NB4 (cell line): ENCODE measurements at regions not wholly inside any gene's neighbourhood (a gene's known extent, or its start where the extent isn't known, plus 50 kb on each side); places are given as distances from the start of the nearest gene placed in this dataset.

Source experiments
- DNase-seq: peaks from one replicate; pipeline ENCODE4 v3.0.0; 2010; ENCODE audit warnings: low read depth
- H3K4me3 ChIP-seq: one replicate; pipeline ENCODE4 v1.5.1; 2011; ENCODE audit warnings: mild to moderate bottlenecking, low read depth, low read length, moderate library complexity
- MYC ChIP-seq: IDR thresholded peaks from 2 replicates; pipeline ENCODE4 v1.6.1; 2011; ENCODE audit warnings: low read depth, low read length
- POLR2A ChIP-seq: IDR thresholded peaks from 2 replicates; pipeline ENCODE4 v1.6.1; 2011; ENCODE audit warnings: mild to moderate bottlenecking; ENCODE audit not compliant: insufficient read length; ENCODE audit errors: extremely low read depth
- TF ChIP-seq, protein P1 (sequence below): IDR thresholded peaks from 2 replicates; pipeline ENCODE4 v1.6.1; 2011; ENCODE audit warnings: low read depth, low read length
- TF ChIP-seq, protein P2 (sequence below): IDR thresholded peaks from one replicate; pipeline ENCODE4 v1.5.1; 2012; ENCODE audit warnings: low read depth, low read length

DNA sequence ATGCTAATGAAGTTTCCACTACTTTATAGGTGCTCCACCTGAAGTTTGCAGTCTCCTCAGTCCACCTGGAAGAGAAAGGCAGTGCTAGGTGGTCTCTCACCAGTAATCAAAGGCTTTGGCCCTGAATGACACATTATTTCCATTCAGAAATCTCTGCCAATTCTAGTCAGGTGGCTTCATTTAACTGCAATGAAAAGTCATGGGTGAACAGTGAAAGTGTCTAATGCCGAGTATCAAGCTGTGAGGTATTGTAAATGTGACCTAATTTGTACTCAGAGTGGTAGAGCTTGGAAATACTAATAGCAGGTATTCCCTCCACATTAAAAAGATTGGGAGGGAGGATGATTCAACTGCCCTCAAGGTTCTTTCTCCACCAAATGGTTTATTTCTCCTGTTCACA is 220.9 kb upstream of the LRFN5 start:
- DNase-seq = no peak
- TF ChIP-seq, protein P1, sequence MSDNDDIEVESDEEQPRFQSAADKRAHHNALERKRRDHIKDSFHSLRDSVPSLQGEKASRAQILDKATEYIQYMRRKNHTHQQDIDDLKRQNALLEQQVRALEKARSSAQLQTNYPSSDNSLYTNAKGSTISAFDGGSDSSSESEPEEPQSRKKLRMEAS = no peak
- TF ChIP-seq MYC (no peak), POLR2A (no peak)
- TF ChIP-seq, protein P2, sequence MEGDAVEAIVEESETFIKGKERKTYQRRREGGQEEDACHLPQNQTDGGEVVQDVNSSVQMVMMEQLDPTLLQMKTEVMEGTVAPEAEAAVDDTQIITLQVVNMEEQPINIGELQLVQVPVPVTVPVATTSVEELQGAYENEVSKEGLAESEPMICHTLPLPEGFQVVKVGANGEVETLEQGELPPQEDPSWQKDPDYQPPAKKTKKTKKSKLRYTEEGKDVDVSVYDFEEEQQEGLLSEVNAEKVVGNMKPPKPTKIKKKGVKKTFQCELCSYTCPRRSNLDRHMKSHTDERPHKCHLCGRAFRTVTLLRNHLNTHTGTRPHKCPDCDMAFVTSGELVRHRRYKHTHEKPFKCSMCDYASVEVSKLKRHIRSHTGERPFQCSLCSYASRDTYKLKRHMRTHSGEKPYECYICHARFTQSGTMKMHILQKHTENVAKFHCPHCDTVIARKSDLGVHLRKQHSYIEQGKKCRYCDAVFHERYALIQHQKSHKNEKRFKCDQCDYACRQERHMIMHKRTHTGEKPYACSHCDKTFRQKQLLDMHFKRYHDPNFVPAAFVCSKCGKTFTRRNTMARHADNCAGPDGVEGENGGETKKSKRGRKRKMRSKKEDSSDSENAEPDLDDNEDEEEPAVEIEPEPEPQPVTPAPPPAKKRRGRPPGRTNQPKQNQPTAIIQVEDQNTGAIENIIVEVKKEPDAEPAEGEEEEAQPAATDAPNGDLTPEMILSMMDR = no peak
- no peak overlapping the region for H3K4me3 ChIP-seq

DNA sequence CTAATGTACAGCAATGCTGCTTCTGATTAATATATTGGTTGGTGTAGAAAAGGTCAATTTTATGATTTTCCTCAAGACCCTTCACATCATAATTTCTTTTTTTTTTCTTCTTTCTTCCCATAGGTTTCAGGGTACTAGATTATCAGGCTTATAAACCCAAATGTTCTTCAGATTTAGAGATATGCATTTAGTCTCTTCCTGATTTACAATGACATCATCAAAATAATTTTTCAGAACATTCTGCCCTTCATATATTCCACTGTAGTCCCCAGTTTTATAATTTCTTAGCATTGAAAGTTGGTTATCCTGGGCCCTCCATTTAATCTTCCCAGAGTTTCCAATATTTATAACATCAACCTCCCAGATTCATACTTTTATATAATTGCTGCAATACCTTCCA is 226.7 kb upstream of the LRFN5 start:
- H3K4me3 ChIP-seq = no peak overlapping the region
- DNase-seq = no peak
- TF ChIP-seq POLR2A (no peak), MYC (no peak)
- TF ChIP-seq, protein P2 = no peak
- TF ChIP-seq, protein P1 = no peak

DNA sequence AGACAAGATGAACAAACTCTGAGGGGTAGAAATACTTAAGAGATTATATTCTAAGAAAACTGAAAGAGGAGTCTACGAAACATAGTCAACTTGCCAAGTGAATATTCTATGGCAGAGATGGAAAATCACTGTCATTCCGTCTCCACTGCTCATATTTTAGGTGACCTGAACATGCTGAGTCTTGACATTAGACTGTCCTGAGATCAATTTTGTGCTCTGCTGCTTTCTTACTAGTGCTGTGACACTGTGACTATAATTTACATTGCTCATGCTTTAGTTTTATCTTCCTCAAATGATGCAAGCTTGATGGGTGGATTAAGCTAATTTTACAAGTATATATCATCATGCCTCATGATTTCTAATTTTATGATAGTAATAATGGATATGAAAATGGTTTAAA is 228.2 kb upstream of the LRFN5 start:
- no peak for DNase-seq
- TF ChIP-seq POLR2A (no peak), MYC (no peak)
- TF ChIP-seq, protein P2 = no peak
- TF ChIP-seq, protein P1 = no peak
- H3K4me3 ChIP-seq = no peak overlapping the region

DNA sequence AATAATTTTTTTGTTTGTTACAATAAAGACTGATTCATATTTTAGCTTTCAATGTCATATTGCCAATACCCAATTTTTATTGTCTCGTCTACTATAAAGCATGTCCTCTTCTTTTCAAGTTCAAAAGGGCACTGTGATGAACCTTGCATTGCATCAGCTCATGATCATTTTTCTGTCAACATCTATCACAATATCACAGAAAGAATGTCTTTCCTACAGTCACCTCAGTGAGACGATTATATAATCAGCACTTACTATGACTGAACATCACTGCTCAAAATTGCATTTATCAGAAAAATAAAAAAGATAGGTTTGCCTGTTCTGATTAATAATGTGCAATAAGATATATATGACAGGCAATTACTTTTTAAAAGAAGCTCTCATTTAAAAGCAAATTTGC is 228.7 kb upstream of the LRFN5 start:
- TF ChIP-seq MYC (no peak), POLR2A (no peak)
- TF ChIP-seq, protein P2 = no peak
- TF ChIP-seq, protein P1 = no peak
- no peak for DNase-seq
- no peak overlapping the region for H3K4me3 ChIP-seq

DNA sequence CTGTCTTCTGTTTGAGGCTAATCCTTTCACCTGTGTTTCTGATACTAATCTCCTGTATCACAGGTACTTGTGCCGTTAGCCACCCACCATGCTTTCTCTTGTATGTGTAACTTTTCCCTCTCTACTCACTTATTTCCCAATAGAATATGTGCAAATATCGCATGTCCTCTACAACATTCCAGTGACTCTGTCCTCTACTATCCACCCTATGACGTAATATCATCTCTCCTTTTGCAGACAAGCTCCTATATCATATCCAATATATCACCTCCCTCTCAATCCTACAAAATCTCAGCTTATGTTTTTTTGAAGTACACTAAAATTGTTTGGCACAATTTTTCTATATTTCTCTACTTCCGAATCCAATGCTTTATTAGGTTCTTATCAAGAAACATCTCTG is 232.6 kb upstream of the LRFN5 start:
- TF ChIP-seq POLR2A = no peak
- TF ChIP-seq, protein P2 = no peak
- TF ChIP-seq, protein P1 = no peak
- no peak for TF ChIP-seq MYC
- no peak overlapping the region for H3K4me3 ChIP-seq
- no peak for DNase-seq

DNA sequence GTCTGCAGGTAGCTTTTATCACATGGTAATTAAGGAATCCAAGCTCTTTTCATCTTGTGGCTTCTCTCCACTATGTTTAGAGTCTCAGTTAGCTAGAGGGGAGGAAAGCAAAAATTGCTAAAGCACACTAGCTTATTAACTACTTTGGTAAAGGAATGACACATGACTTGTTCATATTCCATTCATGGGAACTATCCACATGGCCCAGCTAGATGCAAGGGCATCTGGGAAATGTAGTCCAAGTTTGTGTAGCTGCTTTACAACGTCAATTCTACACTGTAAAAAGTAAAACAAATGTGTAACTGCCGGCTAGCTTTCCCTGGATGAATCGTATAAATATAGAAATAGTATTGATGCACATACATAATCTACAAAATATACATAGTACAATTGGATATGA is 244.5 kb upstream of the LRFN5 start:
- no peak overlapping the region for H3K4me3 ChIP-seq
- peak; percentile 1 for DNase-seq
- TF ChIP-seq, protein P1 = no peak
- no peak for TF ChIP-seq MYC
- TF ChIP-seq, protein P2 = no peak
- no peak for TF ChIP-seq POLR2A
